NOMO-1 treated with DMSO at 0.1 percent for 48 hours (cell line): ENCODE measurements at regions not wholly inside any gene's neighbourhood (a gene's known extent, or its start where the extent isn't known, plus 50 kb on each side); places are given as distances from the start of the nearest gene placed in this dataset.
"Not testable (repeated sequence)": the region's sequence is repeated elsewhere in the genome, so short reads cannot be mapped to it uniquely, and the experiment has no call there.

Experiments
- DNase-seq: peaks from one replicate; lab custom pipeline; 2025; ENCODE audit not compliant: unreplicated experiment; lab: John Stamatoyannopoulos, UW

GRCh38 chr16:29261427-29262248 is 144.9 kb downstream of the NPIPB11 start:
- not testable (repeated sequence) for DNase-seq

GRCh38 chr16:29260683-29261426 is 145.7 kb downstream of the NPIPB11 start:
- not testable (repeated sequence) for DNase-seq

GRCh38 chr16:29259635-29260457 is 146.7 kb downstream of the NPIPB11 start:
- not testable (repeated sequence) for DNase-seq

GRCh38 chr16:29258946-29259634 is 147.4 kb downstream of the NPIPB11 start:
- not testable (repeated sequence) for DNase-seq

- DNase-seq, result not testable (repeated sequence)
These were observed 148.8 kb downstream of the NPIPB11 start for GRCh38 chr16:29257419-29258336.

GRCh38 chr16:29256501-29256981 is 150.0 kb downstream of the NPIPB11 start:
- no peak for DNase-seq

- DNase-seq, result not testable (repeated sequence)
These were observed 150.6 kb downstream of the NPIPB11 start for GRCh38 chr16:29255957-29256356.

GRCh38 chr16:29255496-29255796 is 151.1 kb downstream of the NPIPB11 start:
- not testable (repeated sequence) for DNase-seq

- no peak for DNase-seq
These were observed 151.6 kb downstream of the NPIPB11 start for GRCh38 chr16:29254676-29255495.

GRCh38 chr16:29253716-29254590 is 152.6 kb downstream of the NPIPB11 start:
- not testable (repeated sequence) for DNase-seq

GRCh38 chr16:29253066-29253590 is 153.4 kb downstream of the NPIPB11 start:
- DNase-seq, result not testable (repeated sequence)

- DNase-seq, result not testable (repeated sequence)
These were observed 154.2 kb downstream of the NPIPB11 start for GRCh38 chr16:29252311-29252710.

GRCh38 chr16:29251571-29252011 is 154.9 kb downstream of the NPIPB11 start:
- DNase-seq, result not testable (repeated sequence)

GRCh38 chr16:29250923-29251434 is 155.5 kb downstream of the NPIPB11 start:
- DNase-seq, result not testable (repeated sequence)

- not testable (repeated sequence) for DNase-seq
These were observed 156.0 kb downstream of the NPIPB11 start for GRCh38 chr16:29250469-29250868.

GRCh38 chr16:29248940-29249318 is 157.6 kb downstream of the NPIPB11 start:
- not testable (repeated sequence) for DNase-seq

GRCh38 chr16:29248306-29248939 is 158.1 kb downstream of the NPIPB11 start:
- DNase-seq, result not testable (repeated sequence)
